H4 (cell line): ENCODE measurements at regions not wholly inside any gene's neighbourhood (a gene's known extent, or its start where the extent isn't known, plus 50 kb on each side); places are given as distances from the start of the nearest gene placed in this dataset.
A peak's percentile ranks its signal among the peaks of the same experiment; 100 is the strongest.
"Not testable (repeated sequence)": the region's sequence is repeated elsewhere in the genome, so short reads cannot be mapped to it uniquely, and the experiment has no call there.

Experiments used
- DNase-seq: peaks from one replicate; pipeline ENCODE4 v3.0.0-alpha.2; 2015; ENCODE audit warnings: low spot score

DNA sequence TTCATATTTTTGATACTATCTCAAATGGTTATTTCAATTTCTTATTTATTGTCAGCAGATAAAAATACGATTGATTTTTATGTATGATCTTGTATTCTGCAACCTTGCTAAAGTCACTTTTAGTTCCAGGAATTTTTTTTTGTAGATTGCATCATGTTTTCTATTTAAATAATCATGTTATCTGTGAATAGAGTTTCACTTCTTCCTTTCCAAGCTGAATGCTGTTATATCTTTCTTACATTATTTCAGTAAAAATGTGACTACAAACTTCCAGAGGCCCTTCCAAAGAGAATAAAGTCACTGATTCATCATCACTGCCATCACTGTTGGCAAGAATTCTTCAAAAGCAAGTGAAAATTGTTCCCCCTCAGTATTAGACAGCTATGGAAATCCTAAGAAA, 104.7 kb upstream of the RAP1B start:
- DNase-seq: no peak

GRCh38 chr12:68506619-68507018, 104.1 kb upstream of the RAP1B start:
- no peak for DNase-seq

- no peak for DNase-seq
Measured at GRCh38 chr12:68507657-68508056, 103.0 kb upstream of the RAP1B start.

DNA sequence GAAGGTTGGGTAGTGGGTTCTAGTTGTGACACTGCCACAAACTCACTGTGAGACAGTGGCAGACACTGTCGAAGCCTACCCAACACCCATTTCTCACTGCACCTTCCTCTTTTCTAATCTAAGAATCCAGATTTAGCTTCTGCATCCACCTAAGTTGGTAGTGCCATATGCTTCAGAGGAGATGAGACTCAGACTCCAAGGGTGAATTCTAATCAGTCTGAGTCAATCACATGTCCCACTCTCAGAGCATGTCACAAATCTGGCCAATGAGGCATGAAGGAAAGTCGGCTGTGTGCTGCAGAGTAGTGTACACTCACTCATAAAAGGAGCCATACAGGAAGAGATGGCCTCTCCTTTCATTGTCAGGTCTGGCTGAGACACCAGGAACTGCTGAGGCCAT, 102.1 kb upstream of the RAP1B start:
- DNase-seq: no peak

GRCh38 chr12:68509242-68509641, 101.5 kb upstream of the RAP1B start:
- no peak for DNase-seq

DNA sequence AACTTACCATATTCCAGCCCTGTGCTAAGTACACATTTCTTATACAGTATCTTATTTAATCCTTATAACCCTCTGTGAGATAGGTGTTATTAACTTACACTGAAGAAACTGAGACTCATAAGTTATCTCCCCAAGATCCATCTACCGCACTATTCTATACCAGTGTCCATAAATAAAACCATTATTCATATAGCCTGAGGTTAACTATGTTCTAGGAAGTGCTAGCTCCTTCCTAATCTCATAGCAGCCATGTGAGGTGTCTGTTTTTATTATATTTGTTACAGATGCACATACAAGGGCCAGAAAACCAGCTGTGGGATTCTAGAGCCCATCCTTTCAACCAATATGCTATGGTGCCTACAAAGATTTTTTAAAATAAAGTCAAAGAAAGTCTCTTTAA, 100.3 kb upstream of the RAP1B start:
- no peak for DNase-seq

DNA sequence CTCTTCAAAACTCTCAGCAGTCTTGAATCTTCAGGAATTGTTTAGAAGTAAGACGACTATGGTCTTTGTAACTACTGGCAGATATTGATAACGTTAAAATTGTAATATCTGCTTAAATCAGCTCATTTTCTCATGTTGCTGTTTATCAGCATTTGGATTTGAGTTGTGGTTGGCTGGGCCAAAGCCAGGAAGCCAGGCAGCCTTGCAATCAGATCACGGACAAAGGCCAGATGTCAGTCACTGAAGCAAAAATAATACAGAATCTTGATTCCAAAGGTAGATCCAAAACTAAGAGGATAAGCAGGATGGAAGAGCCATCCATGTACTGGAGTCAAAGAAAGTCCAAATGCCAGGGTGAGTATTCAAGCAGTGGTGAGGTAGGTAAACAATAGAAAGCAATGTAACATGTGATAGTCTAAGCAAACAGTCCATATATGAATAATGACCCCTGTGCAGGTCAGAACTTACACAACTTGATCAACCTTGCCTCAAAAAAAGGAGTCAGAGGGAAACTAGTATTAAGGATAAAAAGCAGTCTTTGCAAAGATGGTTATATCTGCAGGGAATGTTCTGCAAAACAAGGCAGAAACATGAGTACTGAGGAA, 95.8 kb upstream of the RAP1B start:
- no peak for DNase-seq

GRCh38 chr12:68515793-68516192, 94.9 kb upstream of the RAP1B start:
- DNase-seq: no peak

DNA sequence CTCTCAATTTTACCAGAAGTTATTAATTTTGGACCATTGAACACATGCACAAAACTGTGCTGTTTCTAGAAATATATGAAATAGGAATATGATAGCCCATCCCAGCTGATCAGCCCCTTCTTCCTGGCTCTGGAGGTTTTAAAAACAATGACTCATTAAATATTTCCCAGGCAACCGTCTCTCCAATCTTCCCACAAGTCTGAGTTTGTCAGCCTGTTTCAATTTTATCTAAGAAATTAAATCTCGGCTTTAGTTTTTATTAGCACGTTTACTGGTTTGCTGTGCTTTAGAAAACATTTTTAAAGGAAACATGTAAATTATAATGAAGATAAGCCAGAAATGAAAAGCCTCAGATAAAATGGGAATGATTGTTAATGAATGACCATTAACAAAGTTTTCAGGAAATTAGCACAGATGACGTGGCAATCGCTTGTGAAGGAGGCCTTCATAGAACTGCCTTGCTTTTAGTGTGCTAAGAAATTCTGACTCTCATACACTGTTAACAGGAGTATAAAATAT, 89.3 kb upstream of the RAP1B start:
- peak; percentile 27 for DNase-seq

- no peak for DNase-seq
Measured at GRCh38 chr12:68521848-68522502, 88.7 kb upstream of the RAP1B start.

GRCh38 chr12:68529466-68529865, 81.2 kb upstream of the RAP1B start:
- no peak for DNase-seq

DNA sequence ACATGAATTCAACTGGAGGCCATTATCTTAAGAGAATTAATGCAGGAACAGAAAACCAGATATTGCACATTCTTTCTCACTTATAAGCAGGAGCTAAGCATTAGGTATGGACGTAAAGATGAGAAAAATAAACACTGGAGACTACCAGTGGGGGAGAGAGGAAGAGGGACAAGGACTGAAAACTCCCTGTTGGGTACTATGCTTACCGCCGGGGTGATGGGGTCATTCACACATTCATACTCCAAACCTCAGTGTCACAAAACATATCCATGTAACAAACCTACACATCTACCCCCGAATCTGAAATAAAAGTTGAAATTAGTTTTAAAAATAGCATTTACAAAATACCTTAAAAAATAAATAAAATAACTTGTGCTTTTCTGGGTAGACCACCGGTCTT, 80.8 kb upstream of the RAP1B start:
- no peak for DNase-seq

DNA sequence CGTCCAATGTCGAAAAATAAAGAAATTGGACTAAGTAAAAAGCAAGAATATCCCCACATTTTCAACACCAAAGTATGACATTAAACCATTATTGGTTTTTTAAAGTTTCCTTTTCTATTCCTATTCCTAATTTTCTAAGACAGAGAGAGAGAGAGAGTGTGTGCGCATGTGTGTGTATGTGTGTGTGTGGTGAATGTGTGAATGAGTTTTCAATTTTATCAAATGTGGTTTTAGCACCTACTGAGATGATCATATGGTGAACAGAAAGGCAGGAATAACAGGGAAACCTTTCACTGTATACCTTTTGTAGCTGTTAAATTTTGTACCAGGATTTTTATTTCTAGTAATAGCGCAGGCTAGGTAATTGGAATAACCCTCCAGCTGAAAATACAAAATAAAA, 80.4 kb upstream of the RAP1B start:
- no peak for DNase-seq

DNA sequence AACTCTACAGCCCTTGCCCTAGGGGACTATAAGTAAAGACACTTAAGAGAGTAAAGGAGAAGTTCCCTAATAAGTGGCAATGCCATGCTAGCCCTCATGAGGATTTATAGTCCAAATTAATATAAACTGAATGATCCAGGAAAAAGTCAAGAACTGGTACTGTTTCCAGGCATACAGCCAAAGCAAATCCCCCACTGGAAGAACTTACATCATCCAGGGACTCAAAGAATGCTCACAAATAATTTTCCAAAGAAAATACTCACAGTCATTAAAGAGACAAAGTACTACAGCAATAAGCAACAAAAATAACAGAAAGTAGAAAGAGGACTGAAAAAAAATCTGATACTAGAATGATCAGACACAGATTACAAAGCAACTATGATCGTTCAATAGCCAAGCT, 79.7 kb upstream of the RAP1B start:
- peak; percentile 40 for DNase-seq

- DNase-seq: no peak
Measured at GRCh38 chr12:68532204-68532886, 78.4 kb upstream of the RAP1B start.

DNA sequence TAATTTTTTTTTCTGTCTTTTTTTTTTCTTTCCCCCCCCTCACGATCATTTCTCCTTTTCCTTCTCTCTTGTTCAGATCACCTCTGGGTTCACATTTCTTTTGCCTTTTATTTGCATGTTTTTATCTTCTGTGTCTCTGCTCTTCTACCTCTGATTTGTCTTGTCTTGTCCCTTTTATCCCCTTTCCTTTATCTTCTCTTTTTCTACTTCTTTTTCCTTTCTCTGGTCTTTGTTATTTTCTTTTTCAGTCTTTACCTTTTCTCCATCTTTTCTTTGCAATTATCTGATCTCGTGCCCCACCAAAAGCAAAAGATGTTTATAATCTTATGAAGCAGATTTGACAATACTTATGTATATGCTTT, 77.8 kb upstream of the RAP1B start:
- no peak for DNase-seq

- DNase-seq: no peak
Measured at GRCh38 chr12:68534108-68534507, 76.6 kb upstream of the RAP1B start.

DNA sequence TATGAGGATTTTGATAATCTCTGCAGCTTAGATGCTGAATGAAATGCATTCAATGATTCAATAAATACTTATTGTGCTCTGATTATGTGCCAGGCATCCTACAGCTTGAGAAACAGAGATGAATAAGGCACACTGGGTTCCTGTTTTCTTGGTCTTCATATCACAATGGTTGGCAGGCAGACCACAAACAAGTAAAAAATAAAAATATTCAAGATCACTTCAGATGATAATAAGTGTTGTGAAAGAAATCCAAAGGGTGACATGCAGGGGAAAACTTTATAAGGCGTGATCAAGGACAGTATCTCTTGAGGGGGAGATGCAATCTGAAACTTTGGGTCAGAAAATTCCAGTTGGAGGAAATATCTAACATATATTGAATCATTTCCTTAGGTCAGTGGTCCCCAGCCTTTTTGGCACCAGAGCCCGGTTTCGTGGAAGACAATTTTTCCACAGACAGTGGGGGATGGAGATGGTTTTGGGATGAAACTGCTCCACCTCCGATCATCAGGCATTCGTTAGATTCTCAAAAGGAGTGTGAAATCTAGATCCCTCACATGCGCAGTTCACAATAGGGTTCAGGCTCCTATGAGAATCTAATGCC, 73.7 kb upstream of the RAP1B start:
- DNase-seq: no peak

DNA sequence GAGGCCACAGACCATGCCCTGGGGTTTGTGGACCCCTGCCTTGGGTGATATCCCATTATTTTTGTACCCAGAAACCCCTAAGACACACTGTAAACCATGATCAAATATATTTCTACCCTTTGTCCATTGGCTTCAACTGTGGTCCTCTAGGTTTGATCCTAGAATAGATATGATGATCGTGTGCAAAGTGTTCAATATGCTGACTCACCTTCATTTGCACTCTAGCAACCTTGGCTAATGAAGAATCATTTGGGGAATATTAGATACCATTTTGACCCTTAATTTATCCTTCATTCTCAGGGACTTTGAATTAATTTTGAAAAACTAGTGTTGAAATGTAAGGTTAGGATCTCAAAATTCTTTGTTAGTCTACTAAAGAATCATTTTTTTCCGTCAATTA, 73.1 kb upstream of the RAP1B start:
- DNase-seq: no peak

- peak; percentile 90 for DNase-seq
Measured at GRCh38 chr12:68538726-68539614, 71.7 kb upstream of the RAP1B start.

- DNase-seq: no peak
Measured at GRCh38 chr12:68539615-68539952, 71.1 kb upstream of the RAP1B start.

- DNase-seq: not testable (repeated sequence)
Measured at GRCh38 chr12:68540768-68541167, 69.9 kb upstream of the RAP1B start.
